Stimulated activated CD4-positive, alpha-beta T cell treated with anti-CD3 and anti-CD28 coated beads, TNF-alpha, amount 100 ng/mL, for 48 hours (primary cell): ENCODE measurements at regions not wholly inside any gene's neighbourhood (a gene's known extent, or its start where the extent isn't known, plus 50 kb on each side); places are given as distances from the start of the nearest gene placed in this dataset.
"Not testable (repeated sequence)": the region's sequence is repeated elsewhere in the genome, so short reads cannot be mapped to it uniquely, and the experiment has no call there.

Source experiments
- DNase-seq, 3 donors: peaks; one replicate each; pipeline ENCODE4 v3.0.0-alpha.2; 2020; ENCODE audit warnings: low read depth in 3 of 3

- DNase-seq = no peak
These were observed 217.5 kb upstream of the SEL1L start for GRCh38 chr14:81751198-81751597.

GRCh38 chr14:81759541-81759940 lies 225.9 kb upstream of the SEL1L start:
- no peak for DNase-seq

- DNase-seq = no peak
These were observed 232.1 kb upstream of the SEL1L start for GRCh38 chr14:81765651-81766275.

DNA sequence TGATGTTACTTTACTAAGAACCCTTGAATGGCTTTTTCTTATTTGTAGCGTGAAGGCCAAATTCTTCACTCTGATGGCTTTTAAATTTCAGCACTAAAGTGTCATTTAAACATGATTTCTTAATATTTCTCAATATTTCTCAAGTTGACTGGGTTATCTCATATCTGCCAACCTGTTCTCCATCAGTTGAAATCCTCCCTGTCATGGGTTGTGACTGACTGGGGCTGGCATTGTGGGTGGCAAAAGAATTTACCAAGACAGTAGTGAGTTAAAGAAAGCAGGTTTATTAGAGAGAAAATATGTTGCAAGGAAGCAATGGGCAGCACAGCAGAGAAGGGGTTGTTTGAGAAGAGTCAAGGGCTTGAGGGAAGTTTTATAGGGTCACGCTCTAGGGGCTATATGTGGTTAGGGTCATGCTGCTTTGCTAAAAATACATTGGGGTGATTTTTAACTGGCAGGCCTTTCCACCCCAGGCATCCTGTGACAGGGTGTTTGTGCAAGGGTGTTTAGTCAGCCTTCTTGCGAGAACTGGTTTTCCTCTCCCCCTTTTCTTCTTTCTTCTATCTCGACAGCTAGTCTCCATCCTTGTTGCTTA lies 232.8 kb upstream of the SEL1L start:
- DNase-seq = no peak

DNA sequence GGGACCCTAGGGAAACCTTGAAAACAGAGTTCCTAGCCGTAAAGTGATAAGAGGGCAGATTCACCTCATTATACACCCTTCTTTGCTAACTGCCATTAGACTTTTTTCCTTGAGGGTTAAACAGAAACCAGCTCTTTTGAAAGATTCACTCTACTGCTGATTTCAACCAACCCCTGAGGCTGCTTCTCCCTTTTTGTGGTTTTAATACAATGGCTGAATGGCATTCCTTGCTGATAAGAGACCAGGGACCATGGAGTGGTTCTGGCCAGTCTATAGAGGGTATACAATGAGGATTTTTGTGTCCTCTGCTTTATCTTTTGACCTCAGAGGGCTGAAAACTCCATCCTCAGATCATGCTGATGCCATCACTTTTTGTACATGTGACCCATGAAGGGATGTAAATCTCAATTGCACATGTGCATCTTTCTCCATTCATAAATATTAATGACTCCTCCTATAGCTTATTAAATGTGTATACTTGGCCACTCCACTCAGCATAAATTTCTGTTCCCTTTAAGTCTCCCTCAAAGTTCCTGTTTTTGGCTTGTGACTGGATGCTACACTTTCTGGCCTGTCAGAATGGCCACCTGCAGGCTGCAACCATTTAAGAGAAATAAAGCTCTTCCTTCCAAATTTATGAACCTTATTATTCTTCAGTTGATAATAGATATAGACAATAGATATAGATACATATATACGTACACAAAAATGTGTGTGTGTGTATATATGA lies 233.8 kb upstream of the SEL1L start:
- DNase-seq = no peak

DNA sequence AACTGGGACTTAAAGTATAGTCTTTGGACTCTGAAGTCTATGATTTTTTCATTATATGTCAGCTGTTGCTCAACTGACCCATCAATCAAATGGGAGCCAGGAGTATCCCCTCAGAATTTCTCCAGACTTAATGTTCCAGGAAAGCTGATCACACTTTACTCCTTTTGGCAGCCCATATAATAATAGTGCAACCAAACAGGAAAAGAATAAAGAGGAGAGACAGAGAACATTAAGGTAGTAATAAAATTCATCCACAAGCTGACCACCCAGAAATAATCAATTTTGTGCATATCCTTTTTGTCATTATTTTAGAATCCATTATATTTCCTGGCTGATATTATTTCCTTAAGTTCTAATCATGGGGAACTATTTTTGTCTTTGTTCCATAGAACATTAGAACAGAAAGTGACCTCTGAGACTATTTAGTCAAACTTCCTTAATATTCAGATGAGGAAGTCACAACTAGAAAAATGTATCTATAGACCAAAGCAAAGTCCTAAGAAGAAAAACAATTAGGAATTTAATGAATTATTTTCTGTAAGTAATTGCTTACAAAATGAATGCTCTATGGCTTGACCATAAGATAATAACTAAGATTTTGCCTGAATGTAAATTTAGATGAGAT lies 238.1 kb upstream of the SEL1L start:
- DNase-seq = no peak

GRCh38 chr14:81772381-81772780 lies 238.7 kb upstream of the SEL1L start:
- no peak for DNase-seq

DNA sequence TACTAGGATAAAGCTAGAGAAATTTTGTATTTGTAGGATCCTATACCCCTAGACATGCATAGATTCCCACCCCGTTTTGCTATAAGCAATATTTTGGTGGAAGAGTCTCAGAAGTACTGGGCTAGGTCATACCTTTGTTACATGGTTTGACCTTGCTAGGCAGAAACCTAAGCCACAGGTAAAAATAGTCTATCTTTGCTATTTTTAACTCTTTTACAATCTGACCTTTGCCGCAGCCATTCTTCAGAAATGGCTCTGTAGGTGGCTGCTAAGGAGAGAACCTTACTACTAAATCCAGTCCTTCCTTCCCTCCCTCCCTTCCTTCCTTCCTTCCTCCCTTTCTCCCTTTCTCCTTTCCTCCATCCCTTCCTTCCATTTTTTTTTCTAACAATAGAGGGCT lies 242.9 kb upstream of the SEL1L start:
- no peak for DNase-seq

DNA sequence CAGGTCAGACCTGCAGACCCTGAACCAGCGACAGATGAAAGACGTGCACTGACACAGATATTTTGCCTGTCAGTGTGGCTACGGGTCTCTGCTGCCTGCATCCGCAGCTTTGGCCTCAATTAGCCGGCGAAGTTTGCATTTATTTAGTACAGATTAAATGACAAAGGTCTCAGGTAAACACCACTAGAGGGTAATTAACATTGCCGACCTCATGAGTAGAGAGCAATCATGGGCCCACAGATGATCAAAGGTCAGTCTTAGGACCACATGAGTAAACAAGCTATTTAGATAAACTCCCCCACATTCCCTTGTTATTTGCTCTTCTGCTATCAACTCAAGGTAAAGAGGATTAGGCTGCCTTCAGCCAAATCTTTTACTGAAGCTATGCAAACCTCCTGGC lies 248.1 kb upstream of the SEL1L start:
- DNase-seq = not testable (repeated sequence)

DNA sequence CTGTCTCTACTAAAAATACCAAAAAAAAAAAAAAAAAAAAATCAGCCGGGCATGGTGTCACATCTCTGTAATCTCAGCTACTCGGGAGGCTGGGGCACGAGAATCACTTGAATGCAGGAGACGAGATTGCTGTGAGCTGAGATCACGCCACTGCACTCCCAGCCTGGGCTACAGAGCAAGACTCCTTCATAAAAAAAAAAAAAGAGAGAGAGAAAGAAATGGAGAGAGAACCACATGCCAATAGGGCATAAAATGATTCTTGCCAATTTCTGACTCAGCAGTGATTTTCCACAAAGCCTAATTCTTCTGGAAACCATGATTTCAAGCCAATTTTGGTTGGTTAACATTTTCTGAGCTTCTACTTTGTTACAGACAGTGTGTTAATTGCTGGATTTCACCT lies 250.4 kb upstream of the SEL1L start:
- no peak for DNase-seq

- DNase-seq = no peak
These were observed 263.7 kb upstream of the SEL1L start for GRCh38 chr14:81797315-81797714.

DNA sequence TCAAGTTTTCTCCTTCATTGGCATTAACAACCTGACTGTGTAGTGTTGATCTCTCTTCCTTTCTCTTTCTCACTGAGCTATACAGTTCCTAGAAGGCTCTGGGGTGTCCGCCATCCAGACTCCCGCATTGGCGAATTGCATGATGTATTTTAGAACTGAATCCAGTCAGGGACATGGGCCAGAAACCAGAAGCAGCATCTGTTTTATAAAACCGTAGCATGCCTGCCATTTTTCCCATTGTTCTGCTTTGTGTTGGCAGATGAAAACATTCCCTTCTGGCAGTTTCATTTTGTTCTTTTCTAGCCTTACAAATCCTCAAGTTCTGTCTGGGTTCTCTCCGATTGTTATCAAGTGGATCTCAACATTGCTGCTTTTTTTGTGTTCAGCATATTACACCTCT lies 268.3 kb upstream of the SEL1L start:
- DNase-seq = no peak

GRCh38 chr14:81802341-81802740 lies 268.7 kb upstream of the SEL1L start:
- no peak for DNase-seq

DNA sequence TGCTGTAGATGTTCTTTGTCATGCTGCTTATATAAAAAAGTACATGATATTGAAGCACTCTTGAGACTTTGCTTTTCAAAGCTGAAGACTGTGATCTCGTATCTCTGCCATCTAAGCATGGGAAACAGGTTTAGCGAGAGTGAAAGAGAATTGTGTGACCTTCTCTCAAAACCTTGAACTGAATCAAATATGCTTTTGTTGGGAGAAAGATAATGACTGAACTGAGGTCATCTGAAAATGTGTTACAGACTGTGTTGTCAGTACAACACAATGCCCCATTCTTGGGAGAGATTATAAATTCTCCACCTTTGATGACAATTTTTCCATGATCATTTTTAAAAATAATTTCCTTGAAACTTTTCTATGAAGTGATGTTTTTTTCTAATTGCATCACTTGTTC lies 272.1 kb upstream of the SEL1L start:
- no peak for DNase-seq

- DNase-seq = no peak
These were observed 278.1 kb upstream of the SEL1L start for GRCh38 chr14:81811705-81812269.

- DNase-seq = no peak
These were observed 284.6 kb upstream of the SEL1L start for GRCh38 chr14:81818271-81818670.

DNA sequence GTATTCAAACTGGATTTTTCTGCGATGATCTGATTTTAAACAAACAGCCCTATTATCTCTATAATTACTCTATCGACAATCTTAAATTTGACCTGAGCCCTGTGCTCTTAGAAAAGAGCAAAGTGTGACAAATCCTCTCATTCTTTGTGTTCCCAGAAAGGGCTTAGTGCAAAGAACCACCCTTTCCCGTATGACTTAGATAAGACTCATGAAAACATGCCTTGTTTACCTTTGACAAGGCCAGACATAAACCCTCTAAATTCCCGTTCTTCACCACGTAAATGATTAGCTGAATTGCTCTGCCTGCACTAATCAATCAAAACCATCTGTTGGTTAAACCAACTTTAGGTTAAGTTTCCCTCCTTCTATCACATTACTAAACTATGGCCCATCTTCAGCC lies 285.7 kb upstream of the SEL1L start:
- no peak for DNase-seq

- no peak for DNase-seq
These were observed 286.3 kb upstream of the SEL1L start for GRCh38 chr14:81819910-81820309.

GRCh38 chr14:81826081-81826480 lies 292.4 kb upstream of the SEL1L start:
- no peak for DNase-seq

GRCh38 chr14:81829447-81829846 lies 295.8 kb upstream of the SEL1L start:
- DNase-seq = no peak

DNA sequence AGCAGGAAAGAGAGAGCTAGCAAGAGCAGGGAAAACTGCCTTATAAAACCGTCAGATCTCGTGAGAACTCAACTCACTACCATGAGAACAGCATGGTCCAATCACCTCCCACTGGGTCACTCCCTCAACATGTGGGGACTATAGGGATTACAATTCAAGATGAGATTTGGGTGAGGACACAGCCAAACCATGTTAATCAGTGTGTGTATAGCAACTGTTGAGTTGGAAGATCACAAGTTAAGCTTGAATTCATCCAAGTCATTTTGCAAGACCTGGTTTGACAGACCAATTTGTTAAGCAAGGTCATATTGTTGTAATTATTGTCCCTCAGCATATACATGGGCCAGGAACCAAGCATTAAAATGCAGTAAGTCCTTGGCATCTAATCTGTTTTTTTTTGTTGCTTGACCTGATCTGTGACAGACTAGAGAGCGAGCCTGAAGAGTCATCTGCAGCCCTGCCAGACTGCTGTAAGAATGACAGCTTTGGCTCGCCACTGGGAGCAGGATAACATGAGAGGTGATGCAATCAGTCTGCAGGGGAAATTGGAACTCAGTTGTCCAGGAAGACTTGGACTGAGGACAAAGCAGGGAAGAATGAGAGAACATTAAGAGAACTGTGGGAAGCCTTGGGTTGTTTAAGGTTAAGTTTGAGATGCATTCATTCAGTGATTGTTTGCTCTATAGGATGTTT lies 297.6 kb upstream of the SEL1L start:
- DNase-seq = no peak

GRCh38 chr14:81834308-81834707 lies 300.7 kb upstream of the SEL1L start:
- DNase-seq = no peak
